ENCODE measurements at regions not wholly inside any gene's neighbourhood (a gene's known extent, or its start where the extent isn't known, plus 50 kb on each side); places are given as distances from the start of the nearest gene placed in this dataset.

DNA sequence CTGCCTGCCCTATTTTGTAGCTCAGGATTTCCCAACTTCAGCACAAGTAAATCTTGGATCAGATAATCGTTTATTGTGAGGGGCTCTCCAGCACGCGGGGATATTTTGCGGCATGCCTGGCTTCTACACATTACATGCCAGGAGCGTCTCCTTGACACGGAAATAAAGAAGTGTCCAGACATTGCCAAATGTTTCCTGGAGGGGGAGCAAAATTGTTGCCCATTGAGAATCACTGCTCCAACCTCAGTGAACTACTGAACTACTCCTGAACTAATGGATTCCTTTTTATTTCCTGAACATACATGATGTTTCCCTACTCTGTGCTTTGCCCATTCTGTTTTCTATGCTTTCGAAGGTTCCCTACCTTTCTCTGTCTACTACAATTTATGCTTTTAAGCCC is 1359.1 kb upstream of the ADGRL2 start:
- TF ChIP-seq EZH2 (IDR thresholded peaks at IDR 0.05; ENCODE audit: insufficient read depth, poor library complexity, severe bottlenecking) (no peak), EZH2phosphoT487 (IDR thresholded peaks at IDR 0.05; ENCODE audit: insufficient read depth, low read depth) (no peak)

Measured in GM23248 (cell line).